ENCODE measurements at regions not wholly inside any gene's neighbourhood (a gene's known extent, or its start where the extent isn't known, plus 50 kb on each side); places are given as distances from the start of the nearest gene placed in this dataset.
A peak's percentile ranks its signal among the peaks of the same experiment; 100 is the strongest.

DNA sequence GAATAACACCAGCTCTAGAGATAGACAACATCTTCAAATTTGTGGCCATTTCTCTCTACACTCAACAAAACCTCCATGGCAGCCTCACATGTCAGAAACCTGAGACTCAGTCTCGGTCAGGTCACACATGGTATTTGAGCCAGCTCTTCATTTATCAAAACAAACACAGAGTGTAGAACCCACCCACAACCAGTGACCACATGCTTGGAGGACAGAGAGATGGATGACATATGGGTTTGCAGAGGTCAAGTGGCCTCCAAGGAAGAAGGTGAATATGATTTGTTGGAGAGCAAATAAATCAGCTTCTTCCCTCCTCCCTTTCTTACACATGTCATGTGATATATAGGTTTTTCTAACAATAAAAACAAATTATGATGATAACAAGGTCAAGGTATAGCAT, 278.1 kb upstream of the LRTM1 start:
- Histone ChIP-seq H3K27me3 (replicated peaks) (no peaks in the 10 kb centered on the region), H3K27ac (no peak overlapping the region), H3K9me3 (replicated peaks) (no peaks in the 10 kb centered on the region; the same call in 1 of the 2 replicates), H3K4me3 (no peak overlapping the region), H3K36me3 (no peaks in the 10 kb centered on the region), H3K4me1 (replicated peaks) (peaks cover 34% of the 10 kb centered on the region)
- no peak for DNase-seq (ENCODE audit: low read depth in 1 of 2, low spot score in 2 of 2)

DNA sequence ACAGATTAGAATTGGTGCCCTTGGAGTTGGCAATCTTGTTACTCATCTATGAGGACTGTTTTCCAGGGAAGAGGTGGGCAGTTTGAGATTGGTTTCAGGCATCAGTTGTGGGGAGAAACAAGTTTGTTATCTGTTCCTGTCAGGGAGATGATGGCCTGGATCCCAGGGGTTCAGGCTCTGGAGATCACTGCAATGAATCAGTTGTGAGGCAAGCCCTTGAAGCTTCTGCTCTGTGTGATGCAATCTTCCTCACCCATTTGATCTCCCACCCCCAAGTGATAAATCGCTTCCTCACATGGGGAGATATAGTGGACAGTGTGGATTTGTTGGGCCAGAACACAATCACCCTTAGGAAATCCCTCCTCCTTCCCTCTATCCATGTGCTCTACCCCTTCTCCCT, 276.6 kb upstream of the LRTM1 start:
- peaks cover 34% of the 10 kb centered on the region for H3K4me1 ChIP-seq (replicated peaks)
- no peaks in the 10 kb centered on the region; the same call in 1 of the 2 replicates for H3K9me3 ChIP-seq (replicated peaks)
- H3K27ac ChIP-seq: no peak overlapping the region
- H3K36me3 ChIP-seq: no peaks in the 10 kb centered on the region
- H3K27me3 ChIP-seq (replicated peaks): no peaks in the 10 kb centered on the region
- H3K4me3 ChIP-seq: no peak overlapping the region
- no peak for DNase-seq (ENCODE audit: low read depth in 1 of 2, low spot score in 2 of 2)

GRCh38 chr3:55203546-55203945, 275.7 kb upstream of the LRTM1 start:
- H3K9me3 ChIP-seq (replicated peaks): no peaks in the 10 kb centered on the region; the same call in 1 of the 2 replicates
- no peak for DNase-seq (ENCODE audit: low read depth in 1 of 2, low spot score in 2 of 2)
- H3K4me3 ChIP-seq: no peak overlapping the region
- H3K27me3 ChIP-seq (replicated peaks): no peaks in the 10 kb centered on the region
- peaks cover 43% of the 10 kb centered on the region for H3K4me1 ChIP-seq (replicated peaks)
- peak overlapping the region; percentile 84 for H3K27ac ChIP-seq
- no peaks in the 10 kb centered on the region for H3K36me3 ChIP-seq

DNA sequence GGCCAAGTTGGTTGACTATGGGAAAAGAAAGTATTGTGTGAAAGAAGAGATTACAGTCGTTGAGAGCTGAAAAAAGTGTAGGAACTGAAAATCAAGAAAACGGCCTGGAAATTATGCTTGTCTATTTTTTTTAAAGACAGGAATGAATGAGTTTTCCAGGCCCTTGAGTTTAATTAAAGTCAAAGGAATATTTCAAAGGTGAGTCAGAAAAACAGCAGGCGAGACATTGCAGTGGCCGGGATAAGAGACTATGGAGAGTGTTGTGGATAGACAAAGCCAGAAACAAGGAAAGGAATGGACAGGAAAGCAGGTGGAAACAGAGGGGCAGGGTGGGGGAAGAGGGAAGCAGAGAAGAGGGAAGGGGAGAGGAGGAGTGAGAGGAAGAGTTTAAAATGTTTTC, 275.1 kb upstream of the LRTM1 start:
- H3K27ac ChIP-seq: peak overlapping the region; percentile 84
- no peaks in the 10 kb centered on the region; the same call in 1 of the 2 replicates for H3K9me3 ChIP-seq (replicated peaks)
- no peak overlapping the region for H3K4me3 ChIP-seq
- DNase-seq (ENCODE audit: low read depth in 1 of 2, low spot score in 2 of 2): peak; percentile 46 to 58
- H3K36me3 ChIP-seq: no peaks in the 10 kb centered on the region
- peaks cover 47% of the 10 kb centered on the region for H3K4me1 ChIP-seq (replicated peaks)
- no peaks in the 10 kb centered on the region for H3K27me3 ChIP-seq (replicated peaks)

DNA sequence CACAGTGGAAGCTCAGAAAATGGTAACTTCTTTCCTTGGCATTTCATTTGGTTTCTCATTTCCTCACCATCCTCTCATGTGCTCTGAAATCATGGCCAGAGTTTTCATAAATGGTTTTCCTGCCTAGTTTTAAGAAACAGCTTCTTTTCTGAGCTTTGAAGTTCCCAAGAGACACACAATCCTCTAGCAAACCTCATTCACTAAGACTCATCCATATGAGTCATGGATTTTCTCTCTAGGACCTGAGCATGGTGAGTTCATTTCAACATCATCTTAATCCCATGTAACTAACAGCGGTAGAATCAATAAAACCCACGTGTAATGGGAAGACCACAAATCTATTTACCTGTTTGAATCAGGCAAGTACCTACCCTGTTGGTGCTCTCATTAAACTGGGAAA, 274.5 kb upstream of the LRTM1 start:
- no peaks in the 10 kb centered on the region; the same call in 1 of the 2 replicates for H3K9me3 ChIP-seq (replicated peaks)
- peak in 1 of 2 experiments; percentile 58 for DNase-seq (ENCODE audit: low read depth in 1 of 2, low spot score in 2 of 2)

DNA sequence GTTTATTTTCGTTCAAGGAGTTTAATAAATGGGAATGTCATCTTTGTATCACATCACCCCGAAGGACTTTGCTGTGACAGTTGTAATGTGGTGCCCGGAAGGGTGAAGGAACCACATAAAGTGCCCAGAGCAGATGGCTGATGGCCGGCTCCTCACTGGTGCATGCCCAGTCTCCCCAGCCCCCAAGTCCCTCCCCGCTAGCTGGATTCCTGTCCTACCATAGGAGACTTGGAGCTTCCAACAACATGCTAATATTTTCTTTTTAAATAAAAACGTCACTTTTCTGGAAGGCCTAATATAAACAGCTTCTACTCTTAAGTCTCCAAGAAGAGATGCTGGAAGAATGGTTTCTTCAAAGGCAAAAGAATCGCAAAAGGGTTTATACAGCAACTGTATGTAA, 273.9 kb upstream of the LRTM1 start:
- H3K9me3 ChIP-seq (replicated peaks): no peaks in the 10 kb centered on the region; the same call in 1 of the 2 replicates
- peak overlapping the region; percentile 84 for H3K27ac ChIP-seq
- no peaks in the 10 kb centered on the region for H3K36me3 ChIP-seq
- DNase-seq (ENCODE audit: low read depth in 1 of 2, low spot score in 2 of 2): no peak
- no peaks in the 10 kb centered on the region for H3K27me3 ChIP-seq (replicated peaks)
- H3K4me3 ChIP-seq: no peak overlapping the region
- H3K4me1 ChIP-seq (replicated peaks): peaks cover 47% of the 10 kb centered on the region

More for the DNA sequence above, 274.5 kb upstream of the LRTM1 start:
- no peak overlapping the region for H3K4me3 ChIP-seq
- no peaks in the 10 kb centered on the region for H3K27me3 ChIP-seq (replicated peaks)
- H3K36me3 ChIP-seq: no peaks in the 10 kb centered on the region
- H3K27ac ChIP-seq: peak overlapping the region; percentile 84
- peaks cover 47% of the 10 kb centered on the region for H3K4me1 ChIP-seq (replicated peaks)

DNA sequence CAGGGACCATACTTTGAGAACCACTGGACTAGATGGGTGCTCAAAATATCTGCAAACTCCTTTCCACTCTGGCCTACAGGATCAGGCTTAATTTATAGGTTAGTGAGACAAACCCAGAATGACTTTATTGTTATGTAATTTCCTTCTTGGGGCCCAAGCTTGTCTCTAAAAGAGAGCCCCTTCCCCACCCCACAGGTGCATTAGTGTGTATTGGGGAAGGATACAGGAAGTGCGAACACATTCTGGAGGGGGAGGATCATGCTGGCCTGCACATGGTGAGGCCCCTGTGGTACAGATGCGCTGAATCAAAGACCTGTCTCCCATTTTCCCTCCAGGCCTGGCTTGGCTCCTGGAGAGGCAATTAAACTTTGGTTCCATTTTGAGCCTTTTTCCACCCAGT, 273.0 kb upstream of the LRTM1 start:
- Histone ChIP-seq H3K27me3 (replicated peaks) (no peaks in the 10 kb centered on the region), H3K4me1 (replicated peaks) (peaks cover 45% of the 10 kb centered on the region), H3K9me3 (replicated peaks) (no peaks in the 10 kb centered on the region; the same call in 1 of the 2 replicates), H3K36me3 (no peaks in the 10 kb centered on the region), H3K4me3 (no peak overlapping the region), H3K27ac (no peak overlapping the region)
- no peak for DNase-seq (ENCODE audit: low read depth in 1 of 2, low spot score in 2 of 2)

DNA sequence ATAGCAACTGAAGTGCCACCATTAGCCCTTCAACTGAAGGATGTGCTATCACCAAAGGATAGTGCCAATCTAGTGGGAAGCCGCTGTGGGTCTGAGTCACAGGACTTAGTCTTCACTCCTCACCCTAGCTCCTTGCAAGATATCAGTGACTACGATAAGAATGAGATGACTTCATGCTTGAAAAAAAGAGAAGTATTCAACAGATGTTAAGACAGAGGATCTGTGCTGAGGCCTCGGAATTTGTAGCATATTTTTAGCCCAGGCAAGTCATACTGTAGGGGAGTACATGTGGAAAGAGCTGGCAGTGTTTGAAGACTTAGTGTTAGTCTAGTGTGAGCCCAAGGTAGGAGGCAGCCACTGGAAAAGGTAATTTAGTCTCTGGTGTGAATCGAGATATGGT, 270.7 kb upstream of the LRTM1 start:
- no peaks in the 10 kb centered on the region; the same call in 1 of the 2 replicates for H3K9me3 ChIP-seq (replicated peaks)
- peak; percentile 52 to 56 for DNase-seq (ENCODE audit: low read depth in 1 of 2, low spot score in 2 of 2)
- no peaks in the 10 kb centered on the region for H3K36me3 ChIP-seq
- no peaks in the 10 kb centered on the region for H3K27me3 ChIP-seq (replicated peaks)
- H3K4me1 ChIP-seq (replicated peaks): peaks cover 36% of the 10 kb centered on the region
- no peak overlapping the region for H3K4me3 ChIP-seq
- peak overlapping the region; percentile 34; the same call in 1 of the 2 replicates for H3K27ac ChIP-seq

DNA sequence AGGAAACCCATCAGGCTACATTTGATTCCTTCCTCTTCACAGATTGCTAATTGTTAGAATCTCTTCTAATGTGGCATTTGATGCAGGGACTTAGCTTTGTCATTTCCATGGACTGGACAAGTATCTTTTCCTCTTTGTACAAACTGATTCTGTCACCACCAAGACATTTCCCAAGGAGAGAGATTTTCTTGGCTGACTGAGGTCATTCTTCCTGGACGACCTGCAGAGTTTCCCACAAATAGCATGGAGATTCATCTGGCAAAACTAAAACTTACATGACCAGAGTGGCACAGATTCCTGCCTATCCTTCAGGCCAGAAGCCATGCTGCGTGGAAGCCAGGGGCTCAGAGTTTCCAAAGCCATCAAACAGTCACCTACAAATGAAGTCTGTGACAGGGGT, 269.2 kb upstream of the LRTM1 start:
- no peak overlapping the region for H3K4me3 ChIP-seq
- peaks cover 28% of the 10 kb centered on the region for H3K4me1 ChIP-seq (replicated peaks)
- no peaks in the 10 kb centered on the region; the same call in 1 of the 2 replicates for H3K9me3 ChIP-seq (replicated peaks)
- no peak overlapping the region for H3K27ac ChIP-seq
- no peak for DNase-seq (ENCODE audit: low read depth in 1 of 2, low spot score in 2 of 2)
- H3K27me3 ChIP-seq (replicated peaks): no peaks in the 10 kb centered on the region
- no peaks in the 10 kb centered on the region for H3K36me3 ChIP-seq

DNA sequence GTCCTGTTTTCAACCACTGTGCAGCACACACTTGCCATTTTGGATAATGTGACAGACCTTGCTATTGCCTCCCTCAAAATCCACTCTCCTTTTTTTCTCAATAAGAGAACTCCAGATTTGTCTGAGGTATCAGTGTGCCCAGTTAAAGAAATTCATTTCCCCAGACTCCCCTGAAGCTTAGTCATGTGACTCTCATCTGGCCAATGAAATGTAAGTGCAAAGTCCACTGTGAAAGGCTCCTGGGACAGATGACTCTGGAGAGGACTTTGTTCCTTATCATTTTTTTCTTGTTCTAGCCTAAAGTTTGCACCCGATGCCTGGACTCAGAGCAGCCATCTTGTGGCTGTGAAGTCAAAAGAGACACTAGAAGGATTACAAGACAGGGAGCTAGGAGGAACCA, 268.6 kb upstream of the LRTM1 start:
- Histone ChIP-seq H3K4me3 (no peak overlapping the region), H3K4me1 (replicated peaks) (peaks cover 28% of the 10 kb centered on the region), H3K36me3 (no peaks in the 10 kb centered on the region), H3K27me3 (replicated peaks) (no peaks in the 10 kb centered on the region), H3K27ac (no peak overlapping the region), H3K9me3 (replicated peaks) (no peaks in the 10 kb centered on the region; the same call in 1 of the 2 replicates)
- DNase-seq (ENCODE audit: low read depth in 1 of 2, low spot score in 2 of 2): no peak

DNA sequence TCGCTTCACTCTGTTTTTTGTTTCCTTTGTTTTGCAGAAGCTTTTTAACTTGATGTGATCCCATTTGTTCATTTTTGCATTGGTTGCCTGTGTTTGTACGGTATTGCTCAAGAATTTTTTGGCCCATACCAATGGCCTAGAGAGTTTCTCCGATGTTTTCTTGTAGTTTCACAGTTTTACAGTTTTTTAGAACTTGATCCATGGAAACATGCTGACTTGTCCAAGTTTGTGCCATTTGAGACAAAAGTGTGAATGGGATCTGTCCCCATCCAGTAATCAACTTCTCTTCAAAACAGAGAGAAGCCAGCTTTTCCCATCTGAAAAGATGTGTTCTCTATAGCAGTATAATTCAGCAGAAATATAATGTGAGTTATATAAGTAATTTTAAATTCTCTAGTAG, 266.5 kb upstream of the LRTM1 start:
- no peak for DNase-seq (ENCODE audit: low read depth in 1 of 2, low spot score in 2 of 2)
- no peaks in the 10 kb centered on the region for H3K36me3 ChIP-seq
- no peaks in the 10 kb centered on the region for H3K9me3 ChIP-seq (replicated peaks)
- no peak overlapping the region for H3K4me3 ChIP-seq
- H3K27me3 ChIP-seq (replicated peaks): no peaks in the 10 kb centered on the region
- H3K4me1 ChIP-seq (replicated peaks): peaks cover 47% of the 10 kb centered on the region
- no peak overlapping the region for H3K27ac ChIP-seq

DNA sequence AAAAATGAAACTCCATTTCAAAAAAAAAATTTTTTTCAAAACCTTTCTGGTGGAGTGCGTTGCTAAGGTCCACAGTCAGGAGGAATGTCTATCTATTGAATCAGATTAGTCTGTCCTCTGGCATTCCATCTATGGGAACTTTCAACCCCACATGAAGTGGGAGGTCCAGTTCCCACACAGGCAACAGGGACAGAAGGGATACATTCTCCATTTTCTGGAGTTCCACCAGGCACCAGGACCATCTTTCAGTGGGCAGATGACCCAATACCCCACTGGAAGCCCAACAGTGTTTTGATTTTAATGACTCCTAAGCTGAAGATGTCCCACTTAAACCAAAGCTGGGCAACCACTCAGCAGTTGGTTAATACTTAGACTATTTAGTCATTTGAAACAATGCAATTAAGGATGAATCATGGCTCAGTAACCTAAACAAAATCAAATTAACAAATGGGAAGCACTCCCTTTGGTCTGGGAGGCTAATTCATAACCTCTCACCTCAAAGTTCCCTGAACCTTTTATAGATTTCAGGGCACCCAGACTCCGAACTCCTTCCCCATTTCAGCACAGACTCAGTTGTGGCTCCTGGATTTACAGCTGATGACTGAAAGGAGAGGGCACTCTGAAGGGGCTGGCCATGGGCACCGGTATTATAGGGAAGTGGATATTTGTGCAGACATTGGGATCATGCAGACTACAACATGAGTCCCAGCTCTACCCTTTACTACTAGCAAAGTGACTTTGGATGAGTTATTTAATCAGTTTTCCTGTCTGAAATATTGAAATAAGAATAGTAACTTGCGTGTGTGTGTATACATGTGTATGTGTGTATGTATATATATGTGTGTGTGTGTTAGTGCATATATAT, 264.3 kb upstream of the LRTM1 start:
- H3K4me3 ChIP-seq: no peak overlapping the region
- peak overlapping the region; percentile 97 for H3K27ac ChIP-seq
- DNase-seq (ENCODE audit: low read depth in 1 of 2, low spot score in 2 of 2): peak; percentile 80 to 93
- no peaks in the 10 kb centered on the region for H3K9me3 ChIP-seq (replicated peaks)
- H3K4me1 ChIP-seq (replicated peaks): peaks cover 42% of the 10 kb centered on the region
- H3K27me3 ChIP-seq (replicated peaks): no peaks in the 10 kb centered on the region
- no peaks in the 10 kb centered on the region for H3K36me3 ChIP-seq

DNA sequence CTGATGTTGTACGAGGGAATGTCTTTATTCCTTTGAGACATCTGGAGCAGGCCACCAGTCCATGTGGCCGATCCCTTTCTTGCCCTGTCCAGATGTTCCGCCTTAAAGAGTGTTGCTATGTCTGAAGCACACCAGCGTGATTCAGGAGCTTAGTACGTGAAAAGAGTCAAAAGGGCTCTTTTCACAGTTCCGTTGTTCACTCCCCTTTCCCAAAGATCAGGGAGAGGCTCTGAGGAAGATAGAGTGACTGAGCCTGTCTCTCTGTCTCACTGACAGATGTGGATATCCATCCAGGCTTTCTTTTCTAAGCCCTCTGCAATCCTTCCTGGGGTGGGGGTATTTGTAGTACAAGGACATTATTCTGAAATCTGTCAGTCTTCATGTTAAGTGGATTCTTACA, 262.5 kb upstream of the LRTM1 start:
- peak overlapping the region; percentile 97 for H3K27ac ChIP-seq
- peaks cover 49% of the 10 kb centered on the region for H3K4me1 ChIP-seq (replicated peaks)
- DNase-seq (ENCODE audit: low read depth in 1 of 2, low spot score in 2 of 2): peak in 1 of 2 experiments; percentile 40
- no peak overlapping the region for H3K4me3 ChIP-seq
- no peaks in the 10 kb centered on the region for H3K9me3 ChIP-seq (replicated peaks)
- H3K36me3 ChIP-seq: no peaks in the 10 kb centered on the region
- no peaks in the 10 kb centered on the region for H3K27me3 ChIP-seq (replicated peaks)

GRCh38 chr3:55189359-55189801, 261.5 kb upstream of the LRTM1 start:
- Histone ChIP-seq H3K9me3 (replicated peaks) (no peaks in the 10 kb centered on the region), H3K27me3 (replicated peaks) (no peaks in the 10 kb centered on the region), H3K4me3 (no peak overlapping the region), H3K36me3 (no peaks in the 10 kb centered on the region), H3K27ac (peak overlapping the region; percentile 97), H3K4me1 (replicated peaks) (peaks cover 51% of the 10 kb centered on the region)
- peak; percentile 76 to 93 for DNase-seq (ENCODE audit: low read depth in 1 of 2, low spot score in 2 of 2)

Data from SJSA1 (cell line).